ENCODE measurements at regions not wholly inside any gene's neighbourhood (a gene's known extent, or its start where the extent isn't known, plus 50 kb on each side); places are given as distances from the start of the nearest gene placed in this dataset.

GRCh38 chr3:8443829-8444791, 57.5 kb upstream of the LMCD1 start:
- intact Hi-C loops (cut with DNase I), result loop anchor here (5.0 kb wide), 1 partner anchor 58 kb away; the partner anchor contains the start of gene LMCD1

DNA sequence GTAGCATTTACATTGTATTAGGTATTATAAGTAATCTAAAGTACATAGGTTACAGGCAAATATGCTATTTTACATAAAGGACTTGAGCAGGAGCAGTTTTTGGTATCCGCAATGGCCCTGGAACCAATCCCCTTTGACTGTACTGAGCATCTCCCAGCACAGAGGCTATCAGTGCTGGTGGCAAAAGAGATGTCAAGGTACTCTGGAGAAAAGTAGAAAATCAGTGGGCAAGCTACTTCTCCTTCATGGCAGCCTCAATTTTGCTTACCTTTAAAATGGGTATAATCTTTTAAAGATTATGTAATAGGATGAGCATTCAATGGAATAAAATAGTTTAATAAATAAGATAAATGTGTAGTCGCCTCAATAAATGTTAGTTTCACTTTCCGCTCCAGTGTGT, 56.7 kb upstream of the LMCD1 start:
- intact Hi-C loops (cut with DNase I), result loop anchor here (5.0 kb wide), 1 partner anchor 57 kb away; the partner anchor contains the start of gene LMCD1
- DNase-seq, result no peak

More at GRCh38 chr3:8443829-8444791, 57.5 kb upstream of the LMCD1 start:
- DNase-seq, result peak in 8 of 10 donors; percentile 21 to 86 (median 38)

GRCh38 chr3:8445861-8446260, 55.8 kb upstream of the LMCD1 start:
- intact Hi-C loops (cut with DNase I), result no loop called here

GRCh38 chr3:8446845-8447244, 54.8 kb upstream of the LMCD1 start:
- no peak for DNase-seq
- intact Hi-C loops (cut with DNase I), result no loop called here

More at GRCh38 chr3:8445861-8446260, 55.8 kb upstream of the LMCD1 start:
- no peak for DNase-seq

DNA sequence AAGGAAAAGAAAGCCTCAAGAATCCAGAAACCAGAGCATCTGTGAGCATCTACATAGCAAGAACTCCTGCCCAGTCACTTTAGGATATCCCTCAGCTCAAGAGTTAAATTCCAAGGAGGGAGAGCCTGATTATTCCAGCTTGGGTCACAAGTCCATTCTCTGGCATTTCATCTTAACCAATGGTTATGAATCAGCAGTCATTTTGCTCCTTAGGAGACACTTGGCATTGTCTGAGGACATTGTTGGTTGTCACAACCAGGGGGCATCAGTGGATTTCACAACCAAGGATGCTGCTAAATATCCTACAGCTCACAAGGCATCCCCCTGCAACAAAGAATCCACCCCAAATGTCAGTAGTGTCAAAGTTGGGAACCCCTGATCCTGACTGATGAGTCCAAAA, 51.0 kb upstream of the LMCD1 start:
- DNase-seq, result no peak
- intact Hi-C loops (cut with DNase I), result no loop called here

- no peak for DNase-seq
- intact Hi-C loops (cut with DNase I), result no loop called here
Observed at GRCh38 chr3:8451696-8452095, 49.9 kb upstream of the LMCD1 start.

All from posterior cingulate gyrus (tissue), 11 donors.